DOHH2 (cell line): ENCODE measurements at regions not wholly inside any gene's neighbourhood (a gene's known extent, or its start where the extent isn't known, plus 50 kb on each side); places are given as distances from the start of the nearest gene placed in this dataset.

Source experiments
- H3F3A ChIP-seq: fragments of 200-600 bp; sonication (generic), shearing (Covaris generic); 2 replicates; pipeline ENCODE4 v1.6.0; 2016; ENCODE audit warnings: antibody characterized with exemption, mild to moderate bottlenecking; ENCODE audit not compliant: control insufficient read depth, insufficient read depth
- H3K27ac ChIP-seq: fragments of 200-600 bp; sonication (generic); 2 replicates; pipeline ENCODE4 v1.5.1; 2014; ENCODE audit warnings: low read depth, mild to moderate bottlenecking, low read length, moderate library complexity
- H3K27me3 ChIP-seq: fragments of 200-600 bp; sonication (generic); 2 replicates; pipeline ENCODE4 v1.6.1; 2014; ENCODE audit warnings: mild to moderate bottlenecking, low read length, mixed read lengths; ENCODE audit not compliant: control insufficient read depth
- H3K36me3 ChIP-seq: fragments of 200-600 bp; sonication (generic); 2 replicates; pipeline ENCODE4 v1.6.1; 2014; ENCODE audit warnings: mild to moderate bottlenecking, low read length, moderate library complexity, mixed read lengths; ENCODE audit not compliant: control insufficient read depth
- H3K4me1 ChIP-seq: fragments of 200-600 bp; sonication (generic); 2 replicates; pipeline ENCODE4 v1.6.1; 2014; ENCODE audit warnings: mild to moderate bottlenecking, low read length, mixed read lengths; ENCODE audit not compliant: control insufficient read depth
- H3K4me2 ChIP-seq: fragments of 200-600 bp; sonication (generic); 2 replicates; pipeline ENCODE4 v1.6.0; 2014; ENCODE audit warnings: mild to moderate bottlenecking, low read length, moderate library complexity
- H3K4me3 ChIP-seq: fragments of 200-600 bp; sonication (generic); 2 replicates; pipeline ENCODE4 v1.5.1; 2014; ENCODE audit warnings: mild to moderate bottlenecking, low read length, mixed read lengths
- H3K79me2 ChIP-seq: fragments of 200-600 bp; sonication (generic); 2 replicates; pipeline ENCODE4 v1.6.1; 2014; ENCODE audit warnings: mild to moderate bottlenecking, low read length, mixed read lengths; ENCODE audit not compliant: control insufficient read depth
- H3K9me2 ChIP-seq: fragments of 200-600 bp; sonication (generic); replicated peaks from 2 replicates; pipeline ENCODE4 v1.6.1; 2014; ENCODE audit warnings: mild to moderate bottlenecking, low read length, mixed read lengths; ENCODE audit not compliant: control insufficient read depth
- H3K9me3 ChIP-seq: fragments of 200-600 bp; sonication (generic); 2 replicates; pipeline ENCODE4 v1.6.1; 2014; ENCODE audit warnings: antibody characterized with exemption, low read length, mixed read lengths; ENCODE audit not compliant: control insufficient read depth, insufficient read depth
- H4K20me1 ChIP-seq: fragments of 200-600 bp; sonication (generic); 2 replicates; pipeline ENCODE4 v1.6.0; 2014; ENCODE audit warnings: low read depth, mild to moderate bottlenecking, antibody characterized with exemption, low read length, moderate library complexity; ENCODE audit not compliant: control insufficient read depth, insufficient read depth
- CTCF ChIP-seq: fragments of 200-600 bp; sonication (generic); IDR thresholded peaks from one replicate; pipeline ENCODE4 v1.5.1; 2014; ENCODE audit warnings: antibody characterized with exemption, mild to moderate bottlenecking, low read depth, low read length; ENCODE audit not compliant: poor library complexity, severe bottlenecking
- EZH2phosphoT487 ChIP-seq: fragments of 200-600 bp; sonication (generic); IDR thresholded peaks from 2 replicates; pipeline ENCODE4 v1.6.1; 2017; ENCODE audit warnings: borderline replicate concordance, mild to moderate bottlenecking, antibody characterized with exemption, low read length, moderate library complexity, mixed read lengths

GRCh38 chr6:156550949-156551348 is 226.2 kb upstream of the ARID1B start:
- Histone ChIP-seq H3K9me3 (no peaks in the 10 kb centered on the region), H3K9me2 (no peaks in the 10 kb centered on the region)

GRCh38 chr6:156545931-156546330 is 231.2 kb upstream of the ARID1B start:
- H3K9me2 ChIP-seq, result no peaks in the 10 kb centered on the region
- no peak overlapping the region for H3K4me3 ChIP-seq
- TF ChIP-seq CTCF (no peak), EZH2phosphoT487 (no peak)
- no peak overlapping the region for H3K4me2 ChIP-seq
- H3K27me3 ChIP-seq, result no peaks in the 10 kb centered on the region
- no peaks in the 10 kb centered on the region for H3K4me1 ChIP-seq
- no peak overlapping the region for H3K27ac ChIP-seq
- no peaks in the 10 kb centered on the region for H3K79me2 ChIP-seq
- H4K20me1 ChIP-seq, result no peaks in the 10 kb centered on the region
- no peaks in the 10 kb centered on the region for H3K36me3 ChIP-seq
- no peaks in the 10 kb centered on the region for H3F3A ChIP-seq
- no peaks in the 10 kb centered on the region for H3K9me3 ChIP-seq

More at GRCh38 chr6:156550949-156551348, 226.2 kb upstream of the ARID1B start:
- no peak overlapping the region for H3K4me2 ChIP-seq
- no peak overlapping the region for H3K27ac ChIP-seq
- H3F3A ChIP-seq, result no peaks in the 10 kb centered on the region
- no peaks in the 10 kb centered on the region for H4K20me1 ChIP-seq
- H3K36me3 ChIP-seq, result no peaks in the 10 kb centered on the region
- no peak for TF ChIP-seq CTCF
- no peak for TF ChIP-seq EZH2phosphoT487
- no peaks in the 10 kb centered on the region for H3K79me2 ChIP-seq
- no peaks in the 10 kb centered on the region for H3K4me1 ChIP-seq
- no peaks in the 10 kb centered on the region for H3K27me3 ChIP-seq
- H3K4me3 ChIP-seq, result no peak overlapping the region

- Histone ChIP-seq H3K4me2 (no peak overlapping the region), H3K79me2 (no peaks in the 10 kb centered on the region), H3K9me2 (no peaks in the 10 kb centered on the region), H3K9me3 (no peaks in the 10 kb centered on the region), H3F3A (no peaks in the 10 kb centered on the region), H3K36me3 (no peaks in the 10 kb centered on the region), H4K20me1 (no peaks in the 10 kb centered on the region), H3K4me3 (no peak overlapping the region), H3K4me1 (no peaks in the 10 kb centered on the region), H3K27ac (no peak overlapping the region), H3K27me3 (no peaks in the 10 kb centered on the region)
- no peak for TF ChIP-seq EZH2phosphoT487
- TF ChIP-seq CTCF, result no peak
These were observed 232.2 kb upstream of the ARID1B start for GRCh38 chr6:156545021-156545420.

GRCh38 chr6:156544046-156544445 is 233.1 kb upstream of the ARID1B start:
- Histone ChIP-seq H3K27ac (no peak overlapping the region), H3F3A (no peaks in the 10 kb centered on the region), H3K4me3 (no peak overlapping the region), H3K36me3 (no peaks in the 10 kb centered on the region), H3K4me1 (no peaks in the 10 kb centered on the region), H4K20me1 (no peaks in the 10 kb centered on the region), H3K9me2 (no peaks in the 10 kb centered on the region), H3K79me2 (no peaks in the 10 kb centered on the region), H3K27me3 (no peaks in the 10 kb centered on the region), H3K4me2 (no peak overlapping the region), H3K9me3 (no peaks in the 10 kb centered on the region)
- TF ChIP-seq EZH2phosphoT487 (no peak), CTCF (no peak)
